Endothelial cell of umbilical vein (primary cell): ENCODE measurements at regions not wholly inside any gene's neighbourhood (a gene's known extent, or its start where the extent isn't known, plus 50 kb on each side); places are given as distances from the start of the nearest gene placed in this dataset.

ENCODE experiments used
- BruUV-seq: library from RNA; stranded (reverse); fragments of 400-500 nt; replicated peaks from 2 replicates; lab custom pipeline; 2021; lab: Mats Ljungman, UMichigan
- CTCF ChIA-PET: fragments of 300-600, 350-600 bp; sonication (Branson Sonifier 250); formaldehyde crosslinking; loops from one replicate; lab custom pipeline; 2021; ENCODE audit warnings: antibody characterized with exemption, inconsistent platforms; lab: Charles Lee
- POLR2A ChIA-PET: fragments of 300-600, 350-600 bp; sonication (Branson Sonifier 250); formaldehyde crosslinking; loops from one replicate; lab custom pipeline; 2021; ENCODE audit warnings: antibody characterized with exemption, inconsistent platforms; lab: Charles Lee
- DNase-seq: peaks from one replicate; pipeline ENCODE4 v3.0.0-alpha.2; 2011; ENCODE audit warnings: low read depth, low spot score
- FAIRE-seq: peaks from 2 replicates; lab custom pipeline; 2011; peaks lifted over from hg19 to GRCh38; lab: Jason Lieb, UNC
- H2AFZ ChIP-seq: 2 replicates; pipeline ENCODE4 v1.6.0; 2012; ENCODE audit warnings: low read depth, low read length, control low read depth, inconsistent platforms
- H3K27ac ChIP-seq: 2 replicates; pipeline ENCODE4 v1.5.1; 2011; ENCODE audit warnings: low read depth, mild to moderate bottlenecking, control low read depth, low read length, moderate library complexity; ENCODE audit not compliant: insufficient read depth
- H3K27me3 ChIP-seq, 2 experiments: 2 replicates each; pipeline versions ENCODE4 v1.6.0 to v1.6.1; 2011; ENCODE audit warnings: low read length in 2 of 2, mixed read lengths in 1 of 2; ENCODE audit not compliant: control insufficient read depth in 2 of 2, insufficient read depth in 2 of 2
- H3K36me3 ChIP-seq, 2 experiments: 2 replicates in 1 of 2; 3 replicates in 1 of 2; pipeline ENCODE4 v1.5.1; 2011; ENCODE audit warnings: low read length in 2 of 2, mild to moderate bottlenecking in 1 of 2, moderate library complexity in 1 of 2; ENCODE audit not compliant: control insufficient read depth in 2 of 2, insufficient read depth in 2 of 2; ENCODE audit errors: extremely low read depth in 1 of 2
- H3K4me1 ChIP-seq: 3 replicates; pipeline ENCODE4 v1.5.1; 2011; ENCODE audit warnings: mild to moderate bottlenecking, low read length; ENCODE audit not compliant: control insufficient read depth, insufficient read depth; ENCODE audit errors: extremely low read depth
- H3K4me2 ChIP-seq: 2 replicates; pipeline ENCODE4 v1.6.1; 2011; ENCODE audit warnings: low read length, control low read depth, mixed read lengths; ENCODE audit not compliant: insufficient read depth
- H3K4me3 ChIP-seq, 3 experiments: fragments of 200-600 bp in 1 of 3; sonication (generic), shearing (Covaris generic) in 1 of 3; replicated peaks in 1 of 3; 2 replicates each; pipeline ENCODE4 v1.5.1; 2011 to 2016; ENCODE audit warnings: control low read depth in 3 of 3, low read length in 3 of 3, mild to moderate bottlenecking in 2 of 3, inconsistent platforms in 1 of 3, low read depth in 1 of 3, moderate library complexity in 1 of 3; ENCODE audit not compliant: insufficient read depth in 1 of 3
- H3K79me2 ChIP-seq: 2 replicates; pipeline ENCODE4 v1.6.0; 2012; ENCODE audit warnings: low read length, inconsistent platforms; ENCODE audit not compliant: control insufficient read depth, insufficient read depth
- H3K9ac ChIP-seq: replicated peaks from 2 replicates; pipeline ENCODE3; 2011; ENCODE audit warnings: low read length, control low read depth; ENCODE audit not compliant: insufficient read depth; ENCODE audit errors: extremely low read depth
- H3K9me1 ChIP-seq: replicated peaks from 3 replicates; pipeline ENCODE4 v1.6.0; 2011; ENCODE audit warnings: mild to moderate bottlenecking, low read length; ENCODE audit not compliant: control insufficient read depth, insufficient read depth; ENCODE audit errors: extremely low read depth
- H3K9me3 ChIP-seq: replicated peaks from 2 replicates; pipeline ENCODE4 v1.5.1; 2012; ENCODE audit warnings: low read length, inconsistent platforms; ENCODE audit not compliant: control insufficient read depth, insufficient read depth
- H4K20me1 ChIP-seq: replicated peaks from 2 replicates; pipeline ENCODE3; 2011; ENCODE audit warnings: mild to moderate bottlenecking, low read length; ENCODE audit not compliant: control insufficient read depth, insufficient read depth; ENCODE audit errors: extremely low read depth
- EZH2 ChIP-seq: IDR thresholded peaks from 2 replicates; pipeline ENCODE4 v1.6.1; 2012; ENCODE audit warnings: borderline replicate concordance, low read depth, mild to moderate bottlenecking, moderate library complexity, low read length, inconsistent platforms; ENCODE audit not compliant: severe bottlenecking
- FOS ChIP-seq: IDR thresholded peaks from 2 replicates; pipeline ENCODE4 v1.6.1; 2011; ENCODE audit warnings: mild to moderate bottlenecking, low read length, moderate library complexity, borderline replicate concordance; ENCODE audit not compliant: insufficient read depth
- GATA2 ChIP-seq: IDR thresholded peaks from 2 replicates; pipeline ENCODE4 v1.7.0; 2011; ENCODE audit warnings: low read depth, mild to moderate bottlenecking, moderate library complexity, mixed read lengths, low read length; ENCODE audit not compliant: insufficient read length, insufficient read depth
- JUN ChIP-seq: IDR thresholded peaks from 2 replicates; pipeline ENCODE4 v1.6.1; 2011; ENCODE audit warnings: borderline replicate concordance, low read depth; ENCODE audit not compliant: insufficient read length, insufficient read depth
- MYC ChIP-seq: IDR thresholded peaks from one replicate; pipeline ENCODE4 v1.6.1; 2011; ENCODE audit warnings: mild to moderate bottlenecking, low read depth, low read length
- POLR2A ChIP-seq: IDR thresholded peaks from 2 replicates; pipeline ENCODE4 v1.6.1; 2012; ENCODE audit warnings: low read depth, mild to moderate bottlenecking, control low read depth, low read length
- POLR2AphosphoS5 ChIP-seq: IDR thresholded peaks from 2 replicates; pipeline ENCODE4 v1.6.1; 2012; ENCODE audit warnings: low read depth, mild to moderate bottlenecking, control low read depth, low read length, moderate library complexity; ENCODE audit not compliant: insufficient read depth
- dilution Hi-C: fragments of 300-500 bp; cut with MboI; formaldehyde crosslinking; loops from one replicate; pipeline ENCODE4 v1.15.0; 2019; ENCODE audit warnings: low sequenced_read_pairs; ENCODE audit not compliant: extremely low pct_ligation_motif_present
- intact Hi-C: fragments of 100-400 bp; cut with micrococcal nuclease; formaldehyde crosslinking; loops from one replicate; pipeline ENCODE4 v1.10.0; 2022
- TF ChIP-seq, protein P1 (sequence below): IDR thresholded peaks from 2 replicates; pipeline ENCODE4 v1.6.1; 2011; ENCODE audit not compliant: insufficient read depth, insufficient read length
- TF ChIP-seq, protein P2 (sequence below), 2 donors: IDR thresholded peaks; 1 replicate in 1 of 2; 2 replicates in 1 of 2; pipeline ENCODE4 v1.5.1; 2011; ENCODE audit warnings: low read length in 2 of 2, mild to moderate bottlenecking in 2 of 2, moderate library complexity in 2 of 2, control low read depth in 1 of 2, inconsistent platforms in 1 of 2, low read depth in 1 of 2; ENCODE audit not compliant: insufficient read depth in 1 of 2; ENCODE audit errors: extremely low read depth in 1 of 2

DNA sequence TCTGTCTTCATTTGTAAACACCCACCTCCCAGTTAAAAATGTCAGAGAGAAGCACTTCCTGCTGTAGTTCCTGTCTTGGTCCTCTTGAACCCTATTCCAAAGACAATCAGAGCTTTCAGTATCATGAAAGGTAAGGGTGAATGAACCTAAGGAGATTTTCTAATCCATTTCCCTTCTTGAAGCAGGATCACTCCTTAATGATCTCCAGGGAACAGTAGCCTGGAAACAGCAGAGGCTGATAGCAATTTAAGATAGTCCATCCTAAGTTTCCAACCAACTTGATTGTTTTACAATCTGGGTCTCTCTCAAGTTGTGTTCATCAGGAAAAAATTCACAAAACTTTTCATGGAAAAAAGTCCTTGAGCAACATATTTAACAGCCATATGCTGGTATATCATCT, 273.6 kb downstream of the NEBL start:
- no peak for TF ChIP-seq GATA2
- TF ChIP-seq JUN: no peak
- TF ChIP-seq EZH2: no peak
- no peak for TF ChIP-seq FOS
- TF ChIP-seq POLR2A: no peak
- TF ChIP-seq, protein P1, sequence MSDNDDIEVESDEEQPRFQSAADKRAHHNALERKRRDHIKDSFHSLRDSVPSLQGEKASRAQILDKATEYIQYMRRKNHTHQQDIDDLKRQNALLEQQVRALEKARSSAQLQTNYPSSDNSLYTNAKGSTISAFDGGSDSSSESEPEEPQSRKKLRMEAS: no peak
- TF ChIP-seq MYC: no peak
- TF ChIP-seq, protein P2, sequence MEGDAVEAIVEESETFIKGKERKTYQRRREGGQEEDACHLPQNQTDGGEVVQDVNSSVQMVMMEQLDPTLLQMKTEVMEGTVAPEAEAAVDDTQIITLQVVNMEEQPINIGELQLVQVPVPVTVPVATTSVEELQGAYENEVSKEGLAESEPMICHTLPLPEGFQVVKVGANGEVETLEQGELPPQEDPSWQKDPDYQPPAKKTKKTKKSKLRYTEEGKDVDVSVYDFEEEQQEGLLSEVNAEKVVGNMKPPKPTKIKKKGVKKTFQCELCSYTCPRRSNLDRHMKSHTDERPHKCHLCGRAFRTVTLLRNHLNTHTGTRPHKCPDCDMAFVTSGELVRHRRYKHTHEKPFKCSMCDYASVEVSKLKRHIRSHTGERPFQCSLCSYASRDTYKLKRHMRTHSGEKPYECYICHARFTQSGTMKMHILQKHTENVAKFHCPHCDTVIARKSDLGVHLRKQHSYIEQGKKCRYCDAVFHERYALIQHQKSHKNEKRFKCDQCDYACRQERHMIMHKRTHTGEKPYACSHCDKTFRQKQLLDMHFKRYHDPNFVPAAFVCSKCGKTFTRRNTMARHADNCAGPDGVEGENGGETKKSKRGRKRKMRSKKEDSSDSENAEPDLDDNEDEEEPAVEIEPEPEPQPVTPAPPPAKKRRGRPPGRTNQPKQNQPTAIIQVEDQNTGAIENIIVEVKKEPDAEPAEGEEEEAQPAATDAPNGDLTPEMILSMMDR (IDR thresholded peaks at IDR 0.05; ENCODE audit: extremely low read depth in 1 of 2, insufficient read depth in 1 of 2, low read depth in 1 of 2, low read length in 2 of 2): no peak
- no peak for TF ChIP-seq POLR2AphosphoS5
- no peaks in the 10 kb centered on the region for H3K79me2 ChIP-seq
- no peaks in the 10 kb centered on the region for H3K9me1 ChIP-seq
- no peaks in the 10 kb centered on the region for H4K20me1 ChIP-seq
- H3K9me3 ChIP-seq: peaks cover 2% of the 10 kb centered on the region
- no peaks in the 10 kb centered on the region for H3K4me1 ChIP-seq
- no peak overlapping the region for H3K4me2 ChIP-seq
- H3K36me3 ChIP-seq: no peaks in the 10 kb centered on the region
- H3K27me3 ChIP-seq: no peaks in the 10 kb centered on the region
- H3K9ac ChIP-seq: no peak overlapping the region
- H2AFZ ChIP-seq: no peak overlapping the region
- no peak overlapping the region for H3K27ac ChIP-seq
- no TSS peak for BruUV-seq
- DNase-seq (no peak), FAIRE-seq (no peak)
- no peak overlapping the region for H3K4me3 ChIP-seq
- CTCF ChIA-PET: no interaction called here
- POLR2A ChIA-PET: no interaction called here
- intact Hi-C loops (no loop called here), dilution Hi-C loops (no loop called here)
